SIG-M5 treated with dmso at 0.1 percent for 504 hours (cell line): ENCODE measurements at regions not wholly inside any gene's neighbourhood (a gene's known extent, or its start where the extent isn't known, plus 50 kb on each side); places are given as distances from the start of the nearest gene placed in this dataset.
"Not testable (repeated sequence)": the region's sequence is repeated elsewhere in the genome, so short reads cannot be mapped to it uniquely, and the experiment has no call there.

Source experiments
- DNase-seq: peaks from one replicate; lab custom pipeline; 2025; ENCODE audit not compliant: unreplicated experiment; lab: John Stamatoyannopoulos, UW

GRCh38 chr18:7178568-7178967 lies 52.3 kb upstream of the LRRC30 start:
- DNase-seq: not testable (repeated sequence)

GRCh38 chr18:7177116-7177744 lies 53.7 kb upstream of the LRRC30 start:
- peak; percentile 1 for DNase-seq

GRCh38 chr18:7174344-7175095 lies 56.4 kb upstream of the LRRC30 start:
- no peak for DNase-seq

GRCh38 chr18:7173216-7173615 lies 55.6 kb upstream of the LAMA1 start:
- DNase-seq: no peak

- no peak for DNase-seq
These were observed 55.0 kb upstream of the LAMA1 start for GRCh38 chr18:7172611-7173010.

GRCh38 chr18:7170292-7170691 lies 52.7 kb upstream of the LAMA1 start:
- DNase-seq: no peak

GRCh38 chr18:7169601-7170000 lies 52.0 kb upstream of the LAMA1 start:
- no peak for DNase-seq

- no peak for DNase-seq
These were observed 50.8 kb upstream of the LAMA1 start for GRCh38 chr18:7168408-7168807.
